Fibroblast of upper back skin (primary cell): ENCODE measurements at regions not wholly inside any gene's neighbourhood (a gene's known extent, or its start where the extent isn't known, plus 50 kb on each side); places are given as distances from the start of the nearest gene placed in this dataset.

Source experiments
- DNase-seq: peaks from one replicate; pipeline ENCODE4 v3.0.0-alpha.2; 2013

GRCh38 chr2:236501531-236501930, 68.1 kb upstream of the ACKR3 start:
- DNase-seq = no peak

- no peak for DNase-seq
Observed at GRCh38 chr2:236503100-236503499, 66.5 kb upstream of the ACKR3 start.

GRCh38 chr2:236503583-236503982, 66.0 kb upstream of the ACKR3 start:
- DNase-seq = no peak

GRCh38 chr2:236505041-236505440, 64.6 kb upstream of the ACKR3 start:
- no peak for DNase-seq

GRCh38 chr2:236505648-236506047, 64.0 kb upstream of the ACKR3 start:
- DNase-seq = no peak

- peak; percentile 64 for DNase-seq
Observed at GRCh38 chr2:236507393-236508085, 62.1 kb upstream of the ACKR3 start.

- DNase-seq = no peak
Observed at GRCh38 chr2:236508466-236508865, 61.2 kb upstream of the ACKR3 start.

GRCh38 chr2:236510034-236510433, 59.6 kb upstream of the ACKR3 start:
- DNase-seq = no peak

- no peak for DNase-seq
Observed at GRCh38 chr2:236511266-236511665, 58.4 kb upstream of the ACKR3 start.

GRCh38 chr2:236512267-236512666, 57.4 kb upstream of the ACKR3 start:
- DNase-seq = no peak

- DNase-seq = peak; percentile 62
Observed at GRCh38 chr2:236512902-236513435, 56.7 kb upstream of the ACKR3 start.

GRCh38 chr2:236513956-236514355, 55.7 kb upstream of the ACKR3 start:
- DNase-seq = no peak

- no peak for DNase-seq
Observed at GRCh38 chr2:236516708-236517107, 52.9 kb upstream of the ACKR3 start.

- no peak for DNase-seq
Observed at GRCh38 chr2:236517251-236518031, 52.2 kb upstream of the ACKR3 start.
